Upper lobe of left lung (tissue), 4 donors: ENCODE measurements at regions not wholly inside any gene's neighbourhood (a gene's known extent, or its start where the extent isn't known, plus 50 kb on each side); places are given as distances from the start of the nearest gene placed in this dataset.

Source experiments
- POLR2A ChIP-seq, 4 donors: fragments of 450-650 bp; IDR thresholded peaks; one replicate each; pipeline ENCODE4 v1.5.1; 2016 to 2017; ENCODE audit warnings: antibody characterized with exemption in 4 of 4, mild to moderate bottlenecking in 2 of 4
- TF ChIP-seq, protein P1 (sequence below), 6 experiments: fragments of 450-650 bp in 4 of 6; fragments of 200-600 bp in 2 of 6; sonication (generic) in 2 of 6; IDR thresholded peaks; one replicate each; pipeline ENCODE4 v1.5.1; 2016 to 2019; ENCODE audit warnings: antibody characterized with exemption in 6 of 6

DNA sequence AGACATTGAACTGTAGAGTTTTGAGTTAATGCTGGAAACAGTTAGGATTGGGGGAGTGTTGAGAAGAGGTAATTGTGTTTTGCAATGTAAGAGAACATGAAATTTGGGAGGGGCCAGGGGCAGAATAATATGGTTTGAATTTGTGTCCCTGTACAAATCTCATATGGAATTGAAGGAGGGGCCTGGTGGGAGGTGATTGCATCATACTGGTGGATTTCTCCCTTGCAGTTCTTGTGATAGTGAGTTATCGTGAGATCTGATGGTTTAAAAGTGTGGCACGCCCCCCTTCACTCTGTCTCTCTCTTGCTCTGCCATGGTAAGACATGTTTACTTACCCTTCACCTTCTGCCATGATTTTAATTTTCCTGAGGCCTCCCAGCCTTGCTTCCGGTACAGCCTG lies 876.0 kb upstream of the FBXO33 start:
- TF ChIP-seq, protein P1, sequence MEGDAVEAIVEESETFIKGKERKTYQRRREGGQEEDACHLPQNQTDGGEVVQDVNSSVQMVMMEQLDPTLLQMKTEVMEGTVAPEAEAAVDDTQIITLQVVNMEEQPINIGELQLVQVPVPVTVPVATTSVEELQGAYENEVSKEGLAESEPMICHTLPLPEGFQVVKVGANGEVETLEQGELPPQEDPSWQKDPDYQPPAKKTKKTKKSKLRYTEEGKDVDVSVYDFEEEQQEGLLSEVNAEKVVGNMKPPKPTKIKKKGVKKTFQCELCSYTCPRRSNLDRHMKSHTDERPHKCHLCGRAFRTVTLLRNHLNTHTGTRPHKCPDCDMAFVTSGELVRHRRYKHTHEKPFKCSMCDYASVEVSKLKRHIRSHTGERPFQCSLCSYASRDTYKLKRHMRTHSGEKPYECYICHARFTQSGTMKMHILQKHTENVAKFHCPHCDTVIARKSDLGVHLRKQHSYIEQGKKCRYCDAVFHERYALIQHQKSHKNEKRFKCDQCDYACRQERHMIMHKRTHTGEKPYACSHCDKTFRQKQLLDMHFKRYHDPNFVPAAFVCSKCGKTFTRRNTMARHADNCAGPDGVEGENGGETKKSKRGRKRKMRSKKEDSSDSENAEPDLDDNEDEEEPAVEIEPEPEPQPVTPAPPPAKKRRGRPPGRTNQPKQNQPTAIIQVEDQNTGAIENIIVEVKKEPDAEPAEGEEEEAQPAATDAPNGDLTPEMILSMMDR (IDR thresholded peaks at IDR 0.05), result no peak
- no peak for TF ChIP-seq POLR2A (IDR thresholded peaks at IDR 0.05)
